ENCODE measurements at regions not wholly inside any gene's neighbourhood (a gene's known extent, or its start where the extent isn't known, plus 50 kb on each side); places are given as distances from the start of the nearest gene placed in this dataset.

DNA sequence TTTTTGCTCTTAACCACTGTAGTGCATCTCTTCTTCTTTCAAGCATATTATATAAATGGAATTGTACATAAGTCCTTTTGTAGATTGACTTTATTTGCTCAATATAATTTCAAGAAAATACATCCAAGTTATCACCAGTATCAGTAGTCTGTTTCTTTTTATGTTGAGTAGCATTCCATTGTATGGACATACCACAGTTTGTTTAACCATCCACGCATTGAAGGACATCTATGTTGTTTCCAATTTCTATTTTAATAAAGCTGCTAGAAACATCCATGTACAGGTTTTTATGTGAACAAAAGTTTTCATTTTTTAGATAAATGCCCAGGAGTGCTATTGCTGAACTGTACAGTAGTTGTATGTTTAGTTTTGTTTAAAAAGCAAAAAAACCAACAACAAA is 387.5 kb upstream of the SOX11 start:
- no peaks in the 10 kb centered on the region for H3K4me1 ChIP-seq
- H3K9me3 ChIP-seq (ENCODE audit: control insufficient read depth, low read length) = no peaks in the 10 kb centered on the region
- no peaks in the 10 kb centered on the region for H3K27me3 ChIP-seq (ENCODE audit: control insufficient read depth, insufficient read depth, low read length)
- H3K27ac ChIP-seq = no peak overlapping the region
- H3K4me3 ChIP-seq (ENCODE audit: low read depth, low read length) = no peak overlapping the region
- H3K79me2 ChIP-seq = no peaks in the 10 kb centered on the region
- no peak overlapping the region for H3K9ac ChIP-seq
- TF ChIP-seq CTCF (IDR thresholded peaks at IDR 0.05) = no peak
- H2AFZ ChIP-seq = no peak overlapping the region
- H3K4me2 ChIP-seq (ENCODE audit: low read length) = no peak overlapping the region
- no peaks in the 10 kb centered on the region for H3K36me3 ChIP-seq (ENCODE audit: control insufficient read depth, insufficient read depth, low read length)

GRCh38 chr2:5315041-5315440 is 377.1 kb upstream of the SOX11 start:
- Histone ChIP-seq H3K9me3 (ENCODE audit: control insufficient read depth, low read length) (no peaks in the 10 kb centered on the region), H3K79me2 (no peaks in the 10 kb centered on the region), H3K9ac (no peak overlapping the region), H2AFZ (no peak overlapping the region), H3K27ac (no peak overlapping the region), H3K36me3 (ENCODE audit: control insufficient read depth, insufficient read depth, low read length) (no peaks in the 10 kb centered on the region), H3K27me3 (ENCODE audit: control insufficient read depth, insufficient read depth, low read length) (no peaks in the 10 kb centered on the region), H3K4me1 (no peaks in the 10 kb centered on the region), H3K4me2 (ENCODE audit: low read length) (no peak overlapping the region), H3K4me3 (ENCODE audit: low read depth, low read length) (no peak overlapping the region)
- TF ChIP-seq CTCF (IDR thresholded peaks at IDR 0.05) = no peak

DNA sequence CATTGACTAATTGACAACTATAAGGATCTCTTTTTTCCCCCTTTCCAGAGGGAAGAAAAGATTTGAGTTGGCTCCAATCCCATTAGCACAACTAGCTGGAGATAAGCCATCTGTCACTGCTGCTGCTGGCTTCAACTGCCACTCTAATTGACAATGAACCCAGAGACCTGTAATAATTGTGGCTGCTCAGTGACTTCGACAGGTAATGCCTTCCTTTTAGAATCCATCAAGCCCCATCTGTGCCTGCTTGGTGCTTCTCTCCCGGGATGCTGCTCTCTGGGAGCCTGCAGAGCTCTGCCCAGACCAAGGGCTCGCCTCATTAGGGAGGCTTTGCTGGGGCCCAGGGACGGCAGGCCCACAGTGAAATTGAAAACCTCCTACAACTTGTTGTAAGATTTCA is 376.7 kb upstream of the SOX11 start:
- H2AFZ ChIP-seq = no peak overlapping the region
- H3K9ac ChIP-seq = no peak overlapping the region
- no peaks in the 10 kb centered on the region for H3K9me3 ChIP-seq (ENCODE audit: control insufficient read depth, low read length)
- no peak overlapping the region for H3K4me3 ChIP-seq (ENCODE audit: low read depth, low read length)
- H3K79me2 ChIP-seq = no peaks in the 10 kb centered on the region
- no peak for TF ChIP-seq CTCF (IDR thresholded peaks at IDR 0.05)
- H3K27me3 ChIP-seq (ENCODE audit: control insufficient read depth, insufficient read depth, low read length) = no peaks in the 10 kb centered on the region
- no peaks in the 10 kb centered on the region for H3K4me1 ChIP-seq
- no peaks in the 10 kb centered on the region for H3K36me3 ChIP-seq (ENCODE audit: control insufficient read depth, insufficient read depth, low read length)
- H3K4me2 ChIP-seq (ENCODE audit: low read length) = no peak overlapping the region
- no peak overlapping the region for H3K27ac ChIP-seq

DNA sequence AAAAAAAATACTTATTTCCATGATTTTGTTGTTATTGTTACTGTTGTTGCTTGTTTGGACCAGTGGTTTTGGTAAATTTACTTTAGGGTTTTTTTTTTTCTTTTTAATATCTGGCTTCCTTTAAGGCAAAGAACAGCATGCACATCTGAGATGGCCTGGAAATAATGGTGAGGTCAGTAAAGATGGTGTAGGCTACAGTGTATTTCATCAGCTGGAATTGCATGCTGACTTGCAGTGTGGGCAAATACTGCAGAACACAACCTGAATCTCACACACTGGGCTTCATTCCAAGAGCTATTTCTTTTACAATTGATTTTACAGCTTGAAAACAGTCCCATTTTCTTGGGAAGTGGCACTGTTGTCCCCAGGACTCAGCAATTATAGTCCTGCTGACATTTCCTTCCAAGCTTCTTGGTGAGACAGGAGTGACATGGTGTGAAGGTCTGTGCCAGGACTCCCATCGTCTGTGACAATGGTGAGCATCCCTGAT is 376.1 kb upstream of the SOX11 start:
- Histone ChIP-seq H3K9me3 (ENCODE audit: control insufficient read depth, low read length) (no peaks in the 10 kb centered on the region), H3K27ac (no peak overlapping the region), H3K4me2 (ENCODE audit: low read length) (no peak overlapping the region), H2AFZ (no peak overlapping the region), H3K9ac (no peak overlapping the region), H3K4me1 (no peaks in the 10 kb centered on the region), H3K36me3 (ENCODE audit: control insufficient read depth, insufficient read depth, low read length) (no peaks in the 10 kb centered on the region), H3K4me3 (ENCODE audit: low read depth, low read length) (no peak overlapping the region), H3K27me3 (ENCODE audit: control insufficient read depth, insufficient read depth, low read length) (no peaks in the 10 kb centered on the region), H3K79me2 (no peaks in the 10 kb centered on the region)
- TF ChIP-seq CTCF (IDR thresholded peaks at IDR 0.05) = no peak

DNA sequence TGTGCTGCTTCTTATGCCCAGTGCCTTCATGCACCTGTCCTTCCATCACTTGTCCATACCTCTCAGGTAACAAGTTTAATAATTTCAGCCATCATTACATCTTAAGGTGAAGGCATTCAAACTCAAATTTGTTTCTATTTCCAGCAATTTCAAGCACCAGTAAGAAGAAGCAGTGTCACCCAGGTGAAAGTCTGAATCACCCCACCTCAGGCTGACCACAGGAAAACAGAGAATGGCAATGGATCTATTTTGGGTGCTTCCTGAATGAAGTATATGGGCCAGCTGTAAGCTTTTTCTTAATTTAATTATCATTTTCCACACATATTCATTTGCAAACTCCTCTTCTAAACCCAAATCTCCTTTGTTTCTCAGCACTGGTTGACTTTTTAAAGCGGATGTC is 372.7 kb upstream of the SOX11 start:
- Histone ChIP-seq H3K27ac (no peak overlapping the region), H3K36me3 (ENCODE audit: control insufficient read depth, insufficient read depth, low read length) (no peaks in the 10 kb centered on the region), H3K9me3 (ENCODE audit: control insufficient read depth, low read length) (no peaks in the 10 kb centered on the region), H3K27me3 (ENCODE audit: control insufficient read depth, insufficient read depth, low read length) (no peaks in the 10 kb centered on the region), H3K9ac (no peak overlapping the region), H3K79me2 (no peaks in the 10 kb centered on the region), H2AFZ (no peak overlapping the region), H3K4me3 (ENCODE audit: low read depth, low read length) (no peak overlapping the region), H3K4me2 (ENCODE audit: low read length) (no peak overlapping the region), H3K4me1 (no peaks in the 10 kb centered on the region)
- TF ChIP-seq CTCF (IDR thresholded peaks at IDR 0.05) = no peak

Data from parathyroid adenoma (tissue), 2 donors.